GM13977 (cell line): ENCODE measurements at regions not wholly inside any gene's neighbourhood (a gene's known extent, or its start where the extent isn't known, plus 50 kb on each side); places are given as distances from the start of the nearest gene placed in this dataset.
"Not testable (repeated sequence)": the region's sequence is repeated elsewhere in the genome, so short reads cannot be mapped to it uniquely, and the experiment has no call there.

ENCODE experiments used
- DNase-seq: peaks from one replicate; pipeline ENCODE4 v3.0.0; 2012; ENCODE audit warnings: low spot score
- CTCF ChIP-seq: IDR thresholded peaks from 2 replicates; pipeline ENCODE4 v1.5.1; 2012; ENCODE audit warnings: mild to moderate bottlenecking, control low read depth; ENCODE audit not compliant: insufficient read depth; ENCODE audit errors: extremely low read depth, missing control alignments
- in situ Hi-C: fragments of 300-500 bp; cut with MboI; formaldehyde crosslinking; loops from one replicate; pipeline ENCODE4 v1.12.0; 2022; ENCODE audit warnings: low sequenced_read_pairs, low pct_unique_long_range_greater_than_20kb, mixed read lengths, inconsistent platforms; ENCODE audit not compliant: unreplicated experiment

DNA sequence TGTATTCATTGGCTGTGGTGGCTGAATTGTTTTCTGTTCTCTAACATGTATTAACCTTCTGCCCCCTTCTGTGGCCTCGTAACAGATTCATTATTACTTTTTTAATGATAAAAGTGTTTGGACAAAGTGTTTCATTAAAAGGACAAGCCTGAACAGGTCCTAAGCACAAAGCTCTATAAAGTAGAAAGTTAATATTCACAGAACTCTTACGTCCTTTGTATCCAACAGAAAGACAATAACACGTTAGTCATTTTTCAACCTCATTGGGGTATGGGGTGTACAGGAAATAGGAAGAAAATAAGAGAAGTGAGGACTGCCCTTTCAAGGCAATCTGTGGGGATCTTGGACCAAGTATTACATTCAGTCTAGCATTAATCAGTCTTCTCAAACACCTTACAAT is 105.5 kb upstream of the RGPD4 start:
- in situ Hi-C loops: no loop called here
- TF ChIP-seq CTCF: no peak

GRCh38 chr2:107721586-107721985 is 105.1 kb upstream of the RGPD4 start:
- in situ Hi-C loops: no loop called here
- no peak for TF ChIP-seq CTCF
- no peak for DNase-seq

More for the DNA sequence above, 105.5 kb upstream of the RGPD4 start:
- DNase-seq: no peak

- in situ Hi-C loops, DNase-seq: not testable (repeated sequence)
Measured at GRCh38 chr2:107725824-107726223, 100.9 kb upstream of the RGPD4 start.

DNA sequence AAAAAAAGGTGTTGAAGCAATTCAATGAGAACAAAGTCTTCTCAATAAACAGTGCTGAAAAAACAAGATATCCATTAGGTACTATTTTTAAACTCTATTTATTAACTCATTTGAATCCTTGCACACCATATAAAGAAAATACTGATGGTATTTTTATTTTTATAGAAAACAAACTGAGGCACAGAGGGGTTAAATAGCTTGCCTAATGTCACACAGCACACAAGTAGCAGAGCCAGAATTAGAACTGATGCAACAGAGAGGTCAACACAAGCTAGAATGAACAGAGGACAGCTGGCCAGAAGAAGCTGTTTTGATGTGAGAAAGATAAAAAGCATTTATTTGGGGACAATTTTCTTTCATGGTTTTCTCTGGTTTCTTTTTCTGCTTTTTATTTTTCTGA is 99.4 kb upstream of the RGPD4 start:
- no peak for TF ChIP-seq CTCF
- in situ Hi-C loops: no loop called here

DNA sequence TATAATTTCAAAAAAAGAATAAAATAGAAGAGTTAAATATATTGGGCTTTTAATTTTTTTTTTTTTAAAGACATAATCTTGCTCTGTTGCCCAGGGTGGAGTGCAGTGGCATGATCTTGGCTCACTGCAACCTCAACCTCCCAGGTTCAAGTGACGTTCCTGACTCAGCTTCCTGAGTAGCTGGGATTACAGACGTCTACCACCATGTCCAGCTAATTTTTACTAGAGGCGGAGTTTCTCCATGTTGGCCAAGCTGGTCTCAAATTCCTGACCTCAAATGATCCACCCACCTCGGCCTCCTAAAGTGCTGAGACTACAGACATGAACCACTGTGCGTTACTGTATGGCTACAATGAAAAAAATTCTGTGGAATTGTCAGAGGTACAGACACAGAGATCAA is 98.1 kb upstream of the RGPD4 start:
- in situ Hi-C loops: no loop called here
- no peak for DNase-seq
- no peak for TF ChIP-seq CTCF

More for the DNA sequence above, 99.4 kb upstream of the RGPD4 start:
- no peak for DNase-seq

- no peak for DNase-seq
- in situ Hi-C loops: no loop called here
- no peak for TF ChIP-seq CTCF
Measured at GRCh38 chr2:107729440-107729839, 97.3 kb upstream of the RGPD4 start.

GRCh38 chr2:107730898-107731297 is 95.8 kb upstream of the RGPD4 start:
- in situ Hi-C loops: no loop called here
- no peak for DNase-seq
- no peak for TF ChIP-seq CTCF
